Right kidney (tissue), 1 donor: ENCODE measurements at regions not wholly inside any gene's neighbourhood (a gene's known extent, or its start where the extent isn't known, plus 50 kb on each side); places are given as distances from the start of the nearest gene placed in this dataset.
"Not testable (repeated sequence)": the region's sequence is repeated elsewhere in the genome, so short reads cannot be mapped to it uniquely, and the experiment has no call there.

Experiments used
- DNase-seq: peaks from one replicate; pipeline ENCODE4 v3.0.0-alpha.2; 2016

DNA sequence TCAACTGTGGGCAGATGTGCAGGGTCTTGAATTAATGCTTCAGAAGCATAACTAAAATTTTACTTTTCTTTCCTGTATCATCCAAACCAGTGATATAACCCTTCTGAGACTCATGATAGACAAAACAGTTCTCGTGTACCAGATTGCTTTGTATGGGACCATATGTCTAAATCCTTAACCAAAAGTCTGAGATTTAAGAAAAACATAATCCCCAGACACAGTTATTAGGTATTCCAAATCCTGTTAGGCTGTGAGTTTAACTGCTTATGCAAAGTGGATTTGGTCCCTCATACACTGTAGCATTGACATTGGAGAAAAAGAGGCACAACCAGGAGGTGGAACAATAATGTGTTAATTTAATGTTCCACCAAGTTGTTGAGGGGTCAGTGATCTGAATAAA is 235.0 kb downstream of the PMAIP1 start:
- DNase-seq: no peak

DNA sequence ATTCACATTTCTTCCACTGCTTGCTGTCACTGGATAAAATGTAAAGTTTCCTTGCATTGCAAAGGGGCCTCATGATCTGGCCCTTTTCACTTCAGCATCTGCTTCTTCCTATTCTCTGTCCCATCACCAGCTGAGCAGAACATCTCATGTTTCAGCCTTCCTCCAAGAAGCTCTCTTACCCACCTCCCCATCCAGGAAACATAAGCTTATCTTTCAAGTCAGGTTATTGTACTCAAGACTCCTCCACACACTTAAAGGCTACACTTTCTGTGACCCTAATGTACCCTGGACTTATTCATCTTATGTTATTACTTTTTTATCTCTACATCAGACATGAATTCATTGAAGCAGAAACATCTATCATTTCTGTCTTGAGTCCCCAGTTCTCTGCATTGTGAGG is 230.5 kb downstream of the PMAIP1 start:
- no peak for DNase-seq

DNA sequence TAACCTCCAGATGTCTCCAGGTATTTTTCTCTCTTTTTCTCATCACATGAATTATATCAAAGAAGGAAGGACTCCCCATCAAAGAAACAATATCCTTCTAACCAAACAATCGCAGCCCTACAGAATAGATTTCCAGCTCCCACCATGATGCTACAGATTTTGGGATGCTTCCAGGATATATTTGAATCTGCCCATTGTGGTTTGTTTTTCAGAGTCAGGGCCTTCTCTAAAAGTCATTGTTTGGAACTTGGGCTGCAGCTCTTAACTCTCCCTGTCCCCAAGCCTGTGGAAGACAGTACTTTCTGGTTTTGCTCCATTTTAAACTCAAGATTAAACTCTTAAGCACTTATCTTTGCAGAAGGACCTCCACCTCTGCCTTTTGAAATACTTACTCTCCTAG is 223.2 kb downstream of the PMAIP1 start:
- no peak for DNase-seq

DNA sequence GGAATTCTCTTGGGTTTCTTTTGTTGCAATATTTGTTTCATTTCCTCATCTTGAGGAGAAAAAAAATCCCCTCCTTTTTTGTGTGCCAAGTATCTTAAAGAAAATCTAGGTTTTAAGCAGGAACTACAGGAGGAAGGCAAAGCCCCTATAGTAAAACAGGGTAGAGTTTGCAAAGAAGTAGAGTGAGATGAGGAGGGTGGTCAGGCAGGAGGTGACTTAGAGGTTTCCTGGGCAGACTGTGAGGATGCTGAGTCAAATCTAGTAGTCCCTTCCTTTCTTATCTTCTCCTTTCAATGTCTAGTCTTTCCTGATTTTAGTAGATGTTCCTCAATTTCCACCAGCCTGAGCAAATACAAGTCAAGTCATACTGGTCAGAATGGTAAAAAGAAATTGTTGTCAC is 222.5 kb downstream of the PMAIP1 start:
- no peak for DNase-seq

DNA sequence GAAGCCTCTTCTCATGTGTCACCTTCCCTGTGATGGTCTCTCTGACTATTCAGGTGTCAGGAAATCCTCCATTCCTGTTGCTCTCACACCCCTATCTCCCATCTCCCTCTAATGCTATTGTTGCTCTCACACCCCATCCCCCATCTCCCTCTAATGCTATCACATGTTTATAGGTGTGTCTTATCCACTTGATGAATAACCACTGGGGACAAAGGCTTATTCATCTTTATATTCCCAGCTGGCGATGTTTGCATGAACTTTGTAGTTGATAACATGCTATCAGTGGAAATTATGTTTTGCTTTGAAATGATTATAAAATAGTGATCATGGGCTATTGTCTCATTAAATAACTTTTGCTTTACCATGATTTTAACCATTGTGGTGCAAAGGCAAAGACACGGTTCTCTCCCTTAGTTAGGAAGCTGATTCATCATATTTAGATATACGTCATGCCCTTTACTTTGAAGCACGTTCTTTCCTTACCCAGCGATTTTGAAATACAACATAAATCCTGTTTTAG is 220.5 kb downstream of the PMAIP1 start:
- DNase-seq: no peak

DNA sequence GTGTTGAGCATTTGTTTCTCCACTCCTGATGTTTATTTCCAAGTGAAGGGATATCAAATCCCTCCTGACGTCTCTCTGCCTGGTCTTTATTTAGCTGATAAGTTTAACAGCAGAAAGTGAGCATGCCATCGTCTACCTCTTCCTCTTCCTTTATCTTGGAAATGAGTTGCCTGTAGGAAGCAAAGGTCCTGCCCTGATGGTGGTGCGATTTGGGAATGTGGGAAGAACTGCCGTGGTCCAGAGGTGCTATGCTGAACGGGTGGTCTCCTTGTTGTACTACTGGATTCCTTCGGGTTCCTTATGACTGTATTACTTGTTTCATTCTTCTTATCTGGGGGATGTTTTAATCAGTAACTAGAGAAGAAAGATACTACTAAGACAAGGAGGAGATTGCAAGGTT is 217.5 kb downstream of the PMAIP1 start:
- no peak for DNase-seq

DNA sequence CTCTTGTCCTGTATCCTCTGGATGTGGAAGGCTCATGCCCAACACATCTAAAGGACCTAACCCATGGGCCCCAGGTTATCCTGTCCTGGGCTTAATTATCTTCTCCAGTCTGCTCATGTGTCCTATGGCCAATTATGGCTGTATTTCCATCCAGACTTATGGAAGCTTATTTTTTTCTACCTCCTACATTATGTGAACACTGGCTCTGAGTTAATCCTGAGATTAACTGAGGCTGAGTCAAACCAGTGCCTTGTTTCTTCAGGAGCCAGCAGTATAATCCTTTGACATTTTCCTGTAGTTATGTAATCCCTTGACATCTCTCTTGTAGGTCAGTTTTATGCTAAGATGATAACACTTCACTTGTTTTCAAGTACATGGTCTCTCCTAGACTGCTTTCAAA is 213.6 kb downstream of the PMAIP1 start:
- no peak for DNase-seq

DNA sequence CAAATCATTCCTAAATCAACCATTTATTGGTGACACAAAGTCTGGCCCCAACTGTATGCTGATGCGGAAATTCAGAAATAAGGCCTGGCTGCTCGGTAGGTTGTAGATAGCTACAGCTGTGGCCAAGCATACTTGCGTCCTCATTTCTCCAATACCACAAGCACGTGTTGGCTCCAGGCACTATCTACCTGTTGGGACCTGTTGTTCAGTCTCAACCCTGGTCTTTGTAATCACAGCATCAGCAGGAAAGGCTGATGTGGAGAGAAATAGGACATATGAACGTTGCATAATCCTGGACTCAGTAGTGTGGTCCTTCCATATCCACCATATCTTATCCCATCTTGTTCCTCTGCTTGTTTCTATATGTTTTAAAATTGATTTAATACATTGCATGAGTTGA is 212.6 kb downstream of the PMAIP1 start:
- DNase-seq: no peak

DNA sequence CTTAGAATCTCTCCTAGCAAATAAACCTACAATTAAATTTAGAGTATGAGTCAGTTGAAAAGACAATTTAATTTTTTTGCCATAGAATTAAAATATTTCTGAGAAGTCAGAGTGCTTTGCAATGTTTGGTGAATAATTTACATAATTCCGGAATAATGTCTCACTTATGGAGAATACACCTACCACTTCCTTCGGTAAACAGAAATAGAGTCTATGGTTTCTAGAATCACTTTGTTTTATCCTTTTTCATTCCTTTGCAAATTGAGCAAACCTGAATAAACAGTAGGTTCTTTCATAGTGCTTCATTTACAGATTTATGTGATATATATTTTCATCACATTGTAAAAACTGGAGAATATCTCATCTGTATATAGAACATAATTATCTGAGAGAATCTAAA is 211.7 kb downstream of the PMAIP1 start:
- no peak for DNase-seq

DNA sequence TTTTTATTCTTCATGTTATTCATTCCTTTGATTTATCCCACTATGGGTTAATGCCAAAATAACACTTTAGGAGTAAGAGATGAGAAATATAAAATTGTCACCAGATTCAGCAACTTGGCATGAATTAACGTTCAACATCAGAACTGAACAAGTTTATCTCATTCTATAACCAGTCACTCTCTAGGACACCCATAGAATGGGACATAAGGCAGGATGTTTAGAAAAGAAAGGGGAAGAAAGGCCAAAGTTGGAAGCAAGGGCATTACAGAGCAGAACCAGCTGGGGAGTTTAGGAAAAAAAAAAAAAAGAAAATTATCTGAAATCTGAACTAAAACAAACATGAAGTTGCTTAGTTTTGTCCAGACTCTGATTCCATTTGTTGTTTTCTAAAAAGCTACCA is 211.0 kb downstream of the PMAIP1 start:
- no peak for DNase-seq

DNA sequence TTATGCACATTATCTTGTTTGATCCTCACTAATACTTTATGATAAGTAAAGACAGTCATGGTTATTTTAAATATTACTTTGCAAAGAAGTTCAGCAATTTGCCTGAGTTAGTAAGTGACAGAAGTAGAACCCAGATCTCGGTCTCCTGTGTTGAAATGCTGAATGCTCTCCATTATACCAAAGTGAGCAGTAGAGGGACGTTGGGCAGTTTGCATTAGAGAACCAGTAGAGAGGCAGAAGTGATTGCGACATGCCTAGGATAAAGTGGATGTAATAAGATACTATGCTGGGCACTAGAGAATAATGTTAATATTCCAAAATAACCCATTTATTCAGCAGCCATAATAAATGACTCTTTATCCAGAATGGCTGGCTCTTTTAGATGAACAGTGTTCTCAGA is 201.0 kb downstream of the PMAIP1 start:
- no peak for DNase-seq

DNA sequence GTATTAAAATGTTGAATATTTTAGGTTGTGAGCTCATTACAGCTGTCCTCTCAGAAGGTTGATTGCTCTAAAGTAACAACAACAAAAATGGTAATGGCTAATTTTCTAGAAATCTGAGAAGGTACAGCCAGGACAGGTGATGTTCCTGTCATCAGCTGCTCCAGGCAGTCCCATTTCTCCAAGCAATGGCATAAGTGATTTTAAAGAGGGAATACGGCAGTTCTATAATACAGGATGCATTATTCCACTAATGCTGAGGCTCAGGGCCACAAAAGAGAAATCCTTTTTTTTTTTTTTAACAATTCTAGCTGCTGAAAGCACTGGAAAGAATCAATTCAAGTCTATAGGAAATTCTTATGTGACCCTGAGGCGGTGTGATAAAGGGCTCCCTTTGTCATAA is 199.9 kb downstream of the PMAIP1 start:
- DNase-seq: no peak

DNA sequence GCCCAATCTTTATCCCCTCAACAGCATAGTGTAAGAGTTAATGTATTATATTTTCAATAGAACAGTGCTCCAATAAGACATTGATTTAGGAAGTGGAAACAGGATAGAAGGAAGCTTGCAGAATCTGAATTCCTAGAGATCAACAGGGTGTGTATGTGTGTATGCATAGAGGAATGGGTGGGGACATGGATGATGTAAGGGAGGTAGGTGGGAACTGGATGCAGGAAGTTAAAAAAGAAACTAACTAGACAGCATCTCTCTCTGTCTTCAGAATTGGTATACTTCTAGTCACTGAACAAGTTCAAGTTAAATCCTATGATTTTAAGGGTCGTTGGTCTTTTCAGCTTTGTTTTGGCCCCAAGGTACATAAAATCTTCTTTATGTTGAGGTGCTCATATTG is 196.6 kb downstream of the PMAIP1 start:
- no peak for DNase-seq

DNA sequence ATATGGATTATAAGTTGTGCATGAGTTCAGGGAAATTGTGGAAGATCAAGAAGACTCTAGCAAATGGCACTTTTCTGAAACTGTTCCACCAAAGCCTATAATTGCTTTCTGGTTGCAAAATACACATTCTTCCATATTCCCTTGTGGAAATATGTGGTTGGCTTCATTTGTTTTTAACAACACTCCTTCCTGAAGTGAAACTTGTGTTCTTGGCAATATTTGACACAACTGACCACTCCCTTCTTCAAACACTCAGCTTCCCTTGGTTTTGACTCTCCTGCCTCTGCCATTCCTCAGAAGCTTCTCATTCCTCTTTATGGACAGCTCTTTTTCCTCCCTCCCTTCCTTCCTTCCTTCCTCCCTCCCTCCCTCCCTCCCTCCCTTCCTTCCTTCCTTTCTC is 192.3 kb downstream of the PMAIP1 start:
- DNase-seq: no peak

DNA sequence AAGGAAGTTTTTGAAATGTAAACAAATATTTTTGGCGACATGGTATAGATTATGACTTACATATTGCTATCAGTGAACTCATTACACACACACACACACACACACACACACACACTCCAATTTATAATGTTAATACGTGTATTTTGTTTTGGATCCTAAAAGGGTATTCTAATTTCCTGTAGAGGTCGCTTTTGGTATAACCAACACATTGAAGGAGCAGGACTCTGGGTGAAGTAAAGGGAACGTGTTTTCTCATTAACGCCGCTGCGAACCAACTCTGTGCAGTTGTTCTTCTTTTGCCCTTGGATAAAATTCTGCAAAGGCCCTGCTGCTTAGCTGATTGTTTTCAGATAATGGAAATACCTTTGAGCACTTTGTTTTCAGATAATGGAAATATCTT is 190.4 kb downstream of the PMAIP1 start:
- no peak for DNase-seq

DNA sequence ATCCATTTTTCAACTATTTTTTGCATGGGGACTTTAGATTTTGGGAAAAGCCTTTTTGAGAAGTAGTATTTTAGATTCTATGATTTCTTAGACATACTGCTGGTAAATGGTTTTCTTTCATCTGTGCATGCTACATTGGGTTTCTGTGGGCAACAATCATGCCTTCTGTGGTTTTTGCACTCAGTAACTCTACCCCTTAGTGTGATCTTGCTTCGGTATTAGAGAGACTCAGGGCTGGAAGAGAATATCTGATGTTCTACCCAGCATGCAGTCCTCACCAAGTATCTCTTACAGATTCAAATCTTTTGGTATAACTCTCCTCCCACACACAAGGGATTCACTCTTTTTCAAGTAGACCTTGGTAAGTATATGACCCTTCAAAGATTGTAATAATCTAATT is 183.0 kb downstream of the PMAIP1 start:
- DNase-seq: no peak

DNA sequence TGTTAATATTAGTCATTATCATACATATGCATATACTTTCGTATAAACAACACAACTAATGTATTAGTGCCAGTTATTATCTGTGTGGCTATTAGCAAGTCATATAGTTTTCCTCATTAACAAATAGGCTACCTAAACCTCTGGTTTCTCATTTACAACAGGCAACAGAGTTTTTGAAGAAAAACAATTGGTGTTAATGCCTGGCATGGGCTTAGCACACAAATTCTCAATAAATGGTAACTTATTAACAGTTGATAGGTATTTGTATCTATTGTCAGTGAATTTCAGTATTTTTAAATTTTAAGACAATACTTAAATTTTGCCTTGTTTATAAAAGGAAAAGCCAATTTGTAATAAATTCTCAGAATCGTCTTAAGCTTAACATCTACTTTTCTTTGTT is 182.5 kb downstream of the PMAIP1 start:
- no peak for DNase-seq

DNA sequence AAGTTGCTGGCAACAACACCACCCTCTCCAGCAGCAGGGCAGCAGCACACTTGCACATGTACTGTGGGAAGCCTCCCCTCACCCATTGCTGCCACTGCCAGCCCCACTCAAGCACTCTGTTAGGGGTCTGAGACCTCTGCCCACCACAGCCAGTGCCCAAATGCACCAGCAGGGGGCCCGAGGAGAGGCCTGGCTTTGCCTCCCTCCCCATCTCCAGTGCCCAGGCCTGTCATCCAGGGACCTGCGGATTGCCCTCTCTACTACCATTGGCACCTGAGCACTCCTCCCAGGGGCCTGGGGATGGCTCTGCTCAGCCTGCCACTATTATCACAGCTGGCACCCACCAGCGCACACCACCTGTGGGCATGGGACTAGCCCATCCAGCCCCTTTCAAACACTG is 175.7 kb downstream of the PMAIP1 start:
- DNase-seq: no peak

DNA sequence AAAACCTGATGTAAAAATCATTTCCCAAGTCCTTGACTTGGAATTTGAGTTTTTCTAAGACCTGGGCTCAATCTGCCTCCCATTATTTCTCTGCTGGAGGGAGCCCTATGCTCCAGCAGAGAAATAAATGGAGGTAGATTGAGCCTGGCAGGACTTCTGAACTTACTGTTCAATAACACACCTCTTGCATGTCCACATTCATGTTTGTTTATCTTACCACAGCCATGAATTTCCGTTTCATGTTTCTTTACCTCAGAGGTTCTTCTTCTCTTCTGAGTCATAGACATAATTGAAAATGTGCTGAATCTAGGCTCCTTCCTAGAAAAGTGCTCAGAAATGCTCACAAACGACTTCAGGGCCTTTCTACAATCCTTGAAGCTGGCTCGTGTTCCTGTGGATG is 170.8 kb downstream of the PMAIP1 start:
- no peak for DNase-seq

DNA sequence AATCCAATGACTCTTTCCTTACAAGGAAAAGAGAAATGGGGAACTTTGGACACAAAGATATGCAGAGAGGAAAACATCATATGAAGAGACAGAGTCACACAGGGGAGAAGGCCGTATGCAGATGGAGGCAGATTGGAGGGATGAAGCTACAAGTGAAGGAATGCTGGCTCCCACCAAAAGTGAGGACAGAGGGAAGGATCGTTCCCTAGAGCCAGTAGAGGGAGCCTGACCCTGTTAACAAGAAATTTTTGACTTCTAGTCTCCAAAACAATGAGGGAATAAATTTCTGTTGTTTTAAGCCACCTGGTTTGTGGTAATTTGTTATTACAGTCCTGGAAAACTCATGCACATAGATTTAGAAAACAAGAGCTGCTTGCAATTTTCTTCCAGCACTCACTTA is 169.3 kb downstream of the PMAIP1 start:
- no peak for DNase-seq

DNA sequence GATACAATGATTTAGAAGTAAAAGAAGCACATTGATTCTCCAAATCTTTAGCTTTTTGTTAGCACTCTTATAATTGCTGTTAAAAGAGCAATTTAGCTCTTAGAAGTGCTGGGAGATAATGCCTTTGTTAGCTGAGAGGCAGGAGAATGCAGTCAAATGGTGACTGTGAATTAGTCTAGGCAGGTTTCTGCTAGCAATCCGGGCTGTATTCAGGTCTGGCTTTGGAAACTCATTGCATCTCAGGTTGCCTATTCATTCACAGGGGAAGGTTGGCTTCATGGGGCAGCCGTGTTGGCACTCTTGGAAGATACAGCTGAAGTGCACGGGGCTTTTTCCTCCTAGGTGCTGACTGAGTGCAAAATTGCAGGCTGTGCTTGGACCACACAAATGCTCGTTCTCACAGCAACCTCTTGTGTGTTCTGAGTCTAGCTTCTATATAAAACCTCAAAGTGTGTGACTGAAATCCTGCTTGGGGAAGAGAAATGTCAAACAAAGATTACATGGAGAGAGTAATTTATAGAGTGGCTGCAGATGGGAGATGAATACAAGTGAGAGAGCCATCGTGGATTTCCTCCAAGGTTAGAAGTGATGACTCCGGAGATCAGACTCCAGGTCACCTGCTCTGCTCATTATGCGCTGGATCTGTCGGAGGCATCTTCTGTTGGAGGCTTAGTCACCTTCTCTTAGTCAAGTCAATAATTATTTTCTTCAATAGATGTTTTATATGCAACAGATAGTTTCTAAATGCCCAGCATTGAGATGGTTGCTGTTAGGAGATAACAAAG is 167.8 kb downstream of the PMAIP1 start:
- DNase-seq: no peak

DNA sequence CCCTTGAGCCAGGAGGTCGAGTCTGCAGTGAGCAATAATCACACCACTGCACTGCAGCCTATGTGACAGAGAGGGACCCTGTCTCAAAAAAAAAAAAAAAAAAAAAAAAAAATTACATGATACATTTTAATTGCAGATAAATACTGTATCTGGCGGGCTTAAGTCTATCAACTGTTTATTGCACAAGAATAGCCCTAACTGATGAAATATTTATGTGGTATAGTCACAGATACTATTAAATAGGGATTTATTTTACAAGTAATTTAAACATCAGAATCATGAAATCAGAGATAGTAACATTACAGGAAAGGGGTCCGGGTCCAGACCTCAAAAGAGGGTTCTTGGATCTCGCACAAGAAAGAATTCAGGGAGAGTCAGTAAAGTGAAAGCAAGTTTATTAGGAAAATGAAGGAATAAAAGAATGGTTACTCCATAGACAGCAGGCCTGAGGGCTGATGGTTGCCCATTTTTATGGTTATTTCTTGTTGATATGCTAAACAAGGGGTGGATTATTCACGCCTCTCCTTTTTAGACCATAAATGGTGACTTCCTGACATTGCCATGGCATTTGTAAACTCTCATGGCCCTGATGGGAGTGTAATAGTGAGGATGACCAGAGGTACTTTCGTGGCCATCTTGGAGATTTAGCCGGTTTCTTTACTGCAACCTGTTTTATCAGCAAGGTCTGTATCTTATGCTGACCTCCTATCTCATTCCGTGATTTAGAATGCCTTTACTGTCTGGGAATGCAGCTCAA is 166.6 kb downstream of the PMAIP1 start:
- DNase-seq: no peak

DNA sequence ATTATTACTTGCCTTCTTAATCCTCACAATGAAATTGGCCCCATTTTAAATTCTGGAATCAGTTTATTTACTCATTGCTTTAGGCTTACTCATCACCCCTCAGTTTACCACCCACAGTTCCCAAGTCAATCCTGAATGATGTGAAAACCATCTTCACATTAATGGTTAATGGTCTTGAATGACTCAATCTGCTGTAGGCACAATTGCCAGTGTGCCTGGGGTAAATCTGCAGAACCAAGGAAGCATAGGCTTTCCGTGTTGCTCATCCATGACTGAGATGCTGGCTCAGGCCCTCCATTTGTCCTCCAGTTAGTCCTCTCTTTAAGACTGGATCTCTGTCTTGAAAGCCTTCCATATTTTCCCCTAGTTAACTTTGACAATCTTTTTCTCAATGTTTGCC is 164.5 kb downstream of the PMAIP1 start:
- DNase-seq: no peak

DNA sequence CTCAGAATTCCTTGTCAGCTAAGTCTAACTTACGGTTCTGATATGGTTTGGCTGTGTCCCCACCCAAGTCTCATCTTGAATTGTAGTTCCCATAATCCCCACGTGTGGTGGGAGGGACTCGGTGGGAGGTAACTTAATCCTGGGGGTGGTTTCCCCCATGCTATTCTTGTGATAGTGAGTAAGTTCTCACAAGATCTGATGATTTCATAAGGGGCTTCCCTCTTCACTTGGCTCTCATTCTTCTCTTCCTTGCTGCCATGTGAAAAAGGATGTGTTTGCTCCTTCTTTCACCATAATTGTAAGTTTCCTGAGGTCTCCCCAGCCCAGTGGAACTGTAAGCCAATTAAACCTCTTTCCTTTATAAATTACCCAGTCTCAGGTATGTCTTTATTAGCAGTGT is 163.0 kb downstream of the PMAIP1 start:
- DNase-seq: not testable (repeated sequence)
